SU-DHL-6 (cell line): ENCODE measurements at regions not wholly inside any gene's neighbourhood (a gene's known extent, or its start where the extent isn't known, plus 50 kb on each side); places are given as distances from the start of the nearest gene placed in this dataset.

ENCODE experiments used
- H2AFZ ChIP-seq: fragments of 200-600 bp; sonication (generic); 2 replicates; pipeline ENCODE4 v1.6.1; 2014; ENCODE audit warnings: low read depth, mild to moderate bottlenecking, moderate library complexity, mixed read lengths, antibody characterized with exemption, low read length; ENCODE audit not compliant: severe bottlenecking
- H3F3A ChIP-seq: fragments of 200-600 bp; shearing (Covaris generic); 2 replicates; pipeline ENCODE4 v1.6.0; 2016; ENCODE audit warnings: antibody characterized with exemption, mild to moderate bottlenecking; ENCODE audit not compliant: insufficient read depth
- H3K27ac ChIP-seq: fragments of 200-600 bp; sonication (generic); 2 replicates; pipeline ENCODE4 v1.5.1; 2016; ENCODE audit warnings: low read depth, mild to moderate bottlenecking, low read length, moderate library complexity, mixed read lengths
- H3K27me3 ChIP-seq: fragments of 200-600 bp; sonication (generic), shearing (Covaris generic); 2 replicates; pipeline ENCODE4 v1.6.0; 2014; ENCODE audit warnings: mild to moderate bottlenecking, low read length
- H3K36me3 ChIP-seq: fragments of 200-600 bp; sonication (generic); 2 replicates; pipeline ENCODE4 v1.6.1; 2014; ENCODE audit warnings: mild to moderate bottlenecking, low read length, mixed read lengths
- H3K4me2 ChIP-seq: fragments of 300-600, 200-600 bp; shearing (Covaris generic), sonication (generic); 2 replicates; pipeline ENCODE4 v1.6.0; 2014; ENCODE audit warnings: low read length, low read depth, mild to moderate bottlenecking; ENCODE audit not compliant: poor library complexity, severe bottlenecking
- H3K4me3 ChIP-seq: fragments of 200-600 bp; sonication (generic); 2 replicates; pipeline ENCODE4 v1.5.1; 2014; ENCODE audit warnings: antibody characterized with exemption, low read length, mild to moderate bottlenecking, mixed read lengths; ENCODE audit not compliant: insufficient read depth, poor library complexity, severe bottlenecking
- H3K79me2 ChIP-seq: fragments of 200-600 bp; sonication (generic); 2 replicates; pipeline ENCODE4 v1.6.1; 2014; ENCODE audit warnings: mild to moderate bottlenecking, low read length, moderate library complexity; ENCODE audit not compliant: insufficient read depth
- H3K9ac ChIP-seq: fragments of 200-600 bp; sonication (generic); 2 replicates; pipeline ENCODE4 v1.7.0; 2014; ENCODE audit warnings: mild to moderate bottlenecking, low read length
- H3K9me2 ChIP-seq: fragments of 200-600 bp; sonication (generic); replicated peaks from 2 replicates; pipeline ENCODE4 v1.6.1; 2014; ENCODE audit warnings: low read length; ENCODE audit not compliant: insufficient read depth
- H3K9me3 ChIP-seq: fragments of 200-600 bp; sonication (generic); 2 replicates; pipeline ENCODE4 v1.6.1; 2014; ENCODE audit warnings: low read length, mixed read lengths; ENCODE audit not compliant: insufficient read depth
- H4K20me1 ChIP-seq: fragments of 200-600 bp; sonication (generic); 2 replicates; pipeline ENCODE4 v1.6.1; 2014; ENCODE audit warnings: low read depth, mild to moderate bottlenecking, antibody characterized with exemption, low read length, moderate library complexity, mixed read lengths
- CTCF ChIP-seq: fragments of 200-600 bp; sonication (generic); IDR thresholded peaks from one replicate; pipeline ENCODE4 v1.5.1; 2017; ENCODE audit warnings: antibody characterized with exemption, mild to moderate bottlenecking, low read length, moderate library complexity; ENCODE audit not compliant: insufficient read depth, poor library complexity, severe bottlenecking
- EZH2phosphoT487 ChIP-seq: fragments of 200-600 bp; sonication (generic), shearing (Covaris generic); conservative IDR thresholded peaks from 2 replicates; pipeline ENCODE4 v1.6.1; 2018; ENCODE audit warnings: mild to moderate bottlenecking, antibody characterized with exemption, low read length, moderate library complexity, mixed read lengths

GRCh38 chr3:76463501-76463900, 576.4 kb upstream of the ROBO2 start:
- Histone ChIP-seq H3K4me3 (no peak overlapping the region), H3K9me3 (no peaks in the 10 kb centered on the region), H4K20me1 (no peaks in the 10 kb centered on the region), H3K9me2 (no peaks in the 10 kb centered on the region), H3K27me3 (no peaks in the 10 kb centered on the region), H3K36me3 (no peaks in the 10 kb centered on the region), H3K27ac (no peak overlapping the region), H3F3A (no peaks in the 10 kb centered on the region), H2AFZ (no peak overlapping the region), H3K4me2 (no peak overlapping the region), H3K79me2 (no peaks in the 10 kb centered on the region), H3K9ac (no peak overlapping the region)
- no peak for TF ChIP-seq EZH2phosphoT487
- TF ChIP-seq CTCF: no peak

- Histone ChIP-seq H3K4me3 (no peak overlapping the region), H3K36me3 (no peaks in the 10 kb centered on the region), H3K9ac (no peak overlapping the region), H2AFZ (no peak overlapping the region), H3K79me2 (no peaks in the 10 kb centered on the region), H4K20me1 (no peaks in the 10 kb centered on the region), H3K27me3 (no peaks in the 10 kb centered on the region), H3K27ac (no peak overlapping the region), H3K9me2 (no peaks in the 10 kb centered on the region), H3F3A (no peaks in the 10 kb centered on the region), H3K9me3 (no peaks in the 10 kb centered on the region), H3K4me2 (no peak overlapping the region)
- no peak for TF ChIP-seq EZH2phosphoT487
These were observed 569.6 kb upstream of the ROBO2 start for GRCh38 chr3:76470285-76470684.

- no peaks in the 10 kb centered on the region for H3K9me2 ChIP-seq
- no peaks in the 10 kb centered on the region for H3K79me2 ChIP-seq
- no peak overlapping the region for H2AFZ ChIP-seq
- no peaks in the 10 kb centered on the region for H3K36me3 ChIP-seq
- no peaks in the 10 kb centered on the region for H4K20me1 ChIP-seq
- H3K9ac ChIP-seq: no peak overlapping the region
- no peak overlapping the region for H3K4me2 ChIP-seq
- no peak overlapping the region for H3K4me3 ChIP-seq
- no peak overlapping the region for H3K27ac ChIP-seq
- H3K27me3 ChIP-seq: no peaks in the 10 kb centered on the region
- no peaks in the 10 kb centered on the region for H3K9me3 ChIP-seq
- H3F3A ChIP-seq: no peaks in the 10 kb centered on the region
- TF ChIP-seq EZH2phosphoT487 (no peak), CTCF (no peak)
These were observed 565.3 kb upstream of the ROBO2 start for GRCh38 chr3:76474632-76475031.

- H4K20me1 ChIP-seq: no peaks in the 10 kb centered on the region
- no peaks in the 10 kb centered on the region for H3K9me2 ChIP-seq
- no peaks in the 10 kb centered on the region for H3K27me3 ChIP-seq
- H3K79me2 ChIP-seq: no peaks in the 10 kb centered on the region
- no peak overlapping the region for H3K4me2 ChIP-seq
- H3K27ac ChIP-seq: no peak overlapping the region
- H3K4me3 ChIP-seq: no peak overlapping the region
- H3K9me3 ChIP-seq: no peaks in the 10 kb centered on the region
- TF ChIP-seq CTCF (no peak), EZH2phosphoT487 (no peak)
- no peak overlapping the region for H3K9ac ChIP-seq
- H2AFZ ChIP-seq: no peak overlapping the region
- no peaks in the 10 kb centered on the region for H3K36me3 ChIP-seq
- H3F3A ChIP-seq: no peaks in the 10 kb centered on the region
These were observed 560.7 kb upstream of the ROBO2 start for GRCh38 chr3:76479161-76479650.
